Smooth muscle cell (in vitro differentiated cells): ENCODE measurements at regions not wholly inside any gene's neighbourhood (a gene's known extent, or its start where the extent isn't known, plus 50 kb on each side); places are given as distances from the start of the nearest gene placed in this dataset.

ENCODE experiments used
- DNase-seq: peaks from one replicate; lab custom pipeline; 2025; ENCODE audit not compliant: unreplicated experiment; lab: John Stamatoyannopoulos, UW
- H2AFZ ChIP-seq: fragments of 200-600 bp; sonication (generic); 2 replicates; pipeline ENCODE4 v1.6.0; 2016; ENCODE audit warnings: antibody characterized with exemption, low read depth, mild to moderate bottlenecking
- H3F3A ChIP-seq: fragments of 200-600 bp; sonication (generic); 2 replicates; pipeline ENCODE4 v1.6.0; 2017; ENCODE audit warnings: antibody characterized with exemption, low read depth
- H3K27ac ChIP-seq: fragments of 200-600 bp; sonication (generic); 2 replicates; pipeline ENCODE4 v1.5.1; 2016; ENCODE audit warnings: low read depth, mild to moderate bottlenecking
- H3K27me3 ChIP-seq: fragments of 200-600 bp; sonication (generic); 2 replicates; pipeline ENCODE4 v1.6.1; 2016; ENCODE audit warnings: low read depth, mild to moderate bottlenecking
- H3K36me3 ChIP-seq: fragments of 200-600 bp; sonication (generic); 2 replicates; pipeline ENCODE4 v1.5.1; 2016; ENCODE audit warnings: low read depth
- H3K4me1 ChIP-seq: fragments of 200-600 bp; sonication (generic); 2 replicates; pipeline ENCODE4 v1.5.1; 2016; ENCODE audit warnings: low read depth
- H3K4me2 ChIP-seq: fragments of 200-600 bp; sonication (generic); 2 replicates; pipeline ENCODE4 v1.6.0; 2016; ENCODE audit warnings: mild to moderate bottlenecking
- H3K4me3 ChIP-seq: fragments of 200-600 bp; sonication (generic); 2 replicates; pipeline ENCODE4 v1.5.1; 2016; ENCODE audit warnings: mild to moderate bottlenecking
- H3K79me2 ChIP-seq: fragments of 200-600 bp; sonication (generic); 2 replicates; pipeline ENCODE4 v1.6.0; 2016; ENCODE audit warnings: low read depth, mild to moderate bottlenecking
- H3K9ac ChIP-seq: fragments of 200-600 bp; sonication (generic); 2 replicates; pipeline ENCODE4 v1.6.0; 2016; ENCODE audit warnings: low read depth
- H3K9me3 ChIP-seq: fragments of 200-600 bp; sonication (generic); replicated peaks from 2 replicates; pipeline ENCODE4 v1.5.1; 2016; ENCODE audit warnings: low read depth
- H4K20me1 ChIP-seq: fragments of 200-600 bp; sonication (generic); 2 replicates; pipeline ENCODE4 v1.6.0; 2016; ENCODE audit warnings: low read depth
- WGBS: methylation state at CpG from one replicate; pipeline ENCODE4 v1.1.7; 2016; ENCODE audit warnings: low lambda C conversion rate; 5-methylcytosine and 5-hydroxymethylcytosine counted together
- TF ChIP-seq, protein P1 (sequence below): fragments of 200-600 bp; sonication (generic); IDR thresholded peaks from 2 replicates; pipeline ENCODE4 v1.5.1; 2017; ENCODE audit warnings: borderline replicate concordance, mild to moderate bottlenecking, antibody characterized with exemption; ENCODE audit not compliant: insufficient read depth, poor library complexity, severe bottlenecking

- H2AFZ ChIP-seq = no peak overlapping the region
- H3F3A ChIP-seq = no peaks in the 10 kb centered on the region
- no peaks in the 10 kb centered on the region for H4K20me1 ChIP-seq
- no peak overlapping the region for H3K4me3 ChIP-seq
- no peak for DNase-seq
- no peaks in the 10 kb centered on the region for H3K9me3 ChIP-seq
- H3K36me3 ChIP-seq = no peaks in the 10 kb centered on the region
- H3K27me3 ChIP-seq = no peaks in the 10 kb centered on the region
- no peak overlapping the region for H3K27ac ChIP-seq
- WGBS = 95% methylated on average over 1 of the region's 1 CpG
- no peak overlapping the region for H3K4me2 ChIP-seq
- H3K9ac ChIP-seq = no peak overlapping the region
- no peaks in the 10 kb centered on the region for H3K79me2 ChIP-seq
- TF ChIP-seq, protein P1, sequence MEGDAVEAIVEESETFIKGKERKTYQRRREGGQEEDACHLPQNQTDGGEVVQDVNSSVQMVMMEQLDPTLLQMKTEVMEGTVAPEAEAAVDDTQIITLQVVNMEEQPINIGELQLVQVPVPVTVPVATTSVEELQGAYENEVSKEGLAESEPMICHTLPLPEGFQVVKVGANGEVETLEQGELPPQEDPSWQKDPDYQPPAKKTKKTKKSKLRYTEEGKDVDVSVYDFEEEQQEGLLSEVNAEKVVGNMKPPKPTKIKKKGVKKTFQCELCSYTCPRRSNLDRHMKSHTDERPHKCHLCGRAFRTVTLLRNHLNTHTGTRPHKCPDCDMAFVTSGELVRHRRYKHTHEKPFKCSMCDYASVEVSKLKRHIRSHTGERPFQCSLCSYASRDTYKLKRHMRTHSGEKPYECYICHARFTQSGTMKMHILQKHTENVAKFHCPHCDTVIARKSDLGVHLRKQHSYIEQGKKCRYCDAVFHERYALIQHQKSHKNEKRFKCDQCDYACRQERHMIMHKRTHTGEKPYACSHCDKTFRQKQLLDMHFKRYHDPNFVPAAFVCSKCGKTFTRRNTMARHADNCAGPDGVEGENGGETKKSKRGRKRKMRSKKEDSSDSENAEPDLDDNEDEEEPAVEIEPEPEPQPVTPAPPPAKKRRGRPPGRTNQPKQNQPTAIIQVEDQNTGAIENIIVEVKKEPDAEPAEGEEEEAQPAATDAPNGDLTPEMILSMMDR = no peak
- H3K4me1 ChIP-seq = no peaks in the 10 kb centered on the region
These were observed 274.2 kb upstream of the CCNH start for GRCh38 chr5:87686975-87687374.

DNA sequence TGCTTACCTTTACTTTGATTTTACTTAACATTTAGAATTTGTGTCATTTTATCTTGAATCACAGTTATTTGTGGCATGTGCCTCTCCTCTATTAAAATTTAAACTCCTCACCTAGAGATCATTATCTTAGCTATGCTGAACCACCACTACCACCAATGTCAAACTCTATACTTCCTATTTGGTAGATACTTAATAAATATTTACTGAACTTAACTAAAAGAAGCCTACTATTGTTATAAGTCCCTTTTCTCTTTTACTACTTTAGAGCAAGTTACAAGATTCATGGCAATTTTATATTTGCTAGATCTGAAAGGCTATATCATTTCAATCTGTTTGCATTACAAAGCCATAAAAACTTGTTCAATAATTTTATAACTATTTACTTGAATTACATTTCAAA, 273.3 kb upstream of the CCNH start:
- Histone ChIP-seq H3K4me2 (no peak overlapping the region), H3K9ac (no peak overlapping the region), H3K27me3 (no peaks in the 10 kb centered on the region), H3K27ac (no peak overlapping the region), H3K4me1 (no peaks in the 10 kb centered on the region), H3K79me2 (no peaks in the 10 kb centered on the region), H3K36me3 (no peaks in the 10 kb centered on the region), H2AFZ (no peak overlapping the region), H3K9me3 (no peaks in the 10 kb centered on the region), H3K4me3 (no peak overlapping the region), H4K20me1 (no peaks in the 10 kb centered on the region), H3F3A (no peaks in the 10 kb centered on the region)
- no peak for DNase-seq
- TF ChIP-seq, protein P1 = no peak

DNA sequence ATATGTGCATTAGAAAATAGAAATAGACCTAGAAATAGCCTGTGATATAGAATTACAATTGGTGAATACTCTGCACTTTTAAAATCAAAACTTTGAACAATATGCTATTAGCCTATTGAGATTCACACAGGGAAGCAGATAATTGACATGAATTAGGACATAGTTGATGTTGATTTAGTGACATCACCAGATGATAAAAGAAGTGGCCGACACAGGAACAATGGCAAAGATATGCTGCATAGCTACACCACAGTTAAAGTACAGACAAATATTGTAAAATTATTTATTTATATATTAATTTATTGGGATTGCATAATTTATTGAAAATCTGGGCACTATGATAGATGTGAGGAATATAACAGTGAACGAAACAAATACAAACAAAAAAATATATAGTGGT, 261.5 kb upstream of the CCNH start:
- no peak overlapping the region for H3K27ac ChIP-seq
- H4K20me1 ChIP-seq = no peaks in the 10 kb centered on the region
- DNase-seq = no peak
- H3K4me1 ChIP-seq = no peaks in the 10 kb centered on the region
- TF ChIP-seq, protein P1 = no peak
- no peaks in the 10 kb centered on the region for H3K27me3 ChIP-seq
- H3K9me3 ChIP-seq = no peaks in the 10 kb centered on the region
- 92% methylated on average over 2 of the region's 2 CpGs for WGBS
- H2AFZ ChIP-seq = no peak overlapping the region
- H3F3A ChIP-seq = no peaks in the 10 kb centered on the region
- H3K79me2 ChIP-seq = no peaks in the 10 kb centered on the region
- H3K36me3 ChIP-seq = no peaks in the 10 kb centered on the region
- no peak overlapping the region for H3K9ac ChIP-seq
- no peak overlapping the region for H3K4me3 ChIP-seq
- no peak overlapping the region for H3K4me2 ChIP-seq

DNA sequence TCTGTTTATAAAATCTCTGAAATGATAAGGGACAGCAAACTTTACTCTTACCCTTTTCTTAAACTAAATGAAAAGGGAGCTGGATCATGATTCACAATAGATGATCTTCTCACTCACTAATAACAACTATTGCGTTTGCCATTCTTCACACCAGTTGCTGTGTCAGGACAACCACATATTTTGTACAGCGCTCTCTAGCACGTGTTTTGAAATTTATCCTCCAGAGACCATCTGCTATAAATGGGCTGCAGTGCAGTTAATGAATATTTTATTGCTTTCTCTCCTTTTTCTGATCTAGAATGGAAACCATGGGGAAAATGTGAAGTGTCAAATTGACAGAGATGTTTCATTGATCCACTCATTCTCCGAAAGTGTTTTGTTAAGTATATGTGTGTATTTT, 258.4 kb upstream of the CCNH start:
- H3K4me1 ChIP-seq = no peaks in the 10 kb centered on the region
- H3K27me3 ChIP-seq = no peaks in the 10 kb centered on the region
- H4K20me1 ChIP-seq = no peaks in the 10 kb centered on the region
- TF ChIP-seq, protein P1 = no peak
- H3K4me2 ChIP-seq = no peak overlapping the region
- no peaks in the 10 kb centered on the region for H3K36me3 ChIP-seq
- H3F3A ChIP-seq = no peaks in the 10 kb centered on the region
- H3K9me3 ChIP-seq = no peaks in the 10 kb centered on the region
- H3K79me2 ChIP-seq = no peaks in the 10 kb centered on the region
- no peak overlapping the region for H3K4me3 ChIP-seq
- H2AFZ ChIP-seq = no peak overlapping the region
- DNase-seq = no peak
- H3K9ac ChIP-seq = no peak overlapping the region
- WGBS = 85% methylated on average over 4 of the region's 4 CpGs
- H3K27ac ChIP-seq = no peak overlapping the region
